GM10248 (cell line): ENCODE measurements at regions not wholly inside any gene's neighbourhood (a gene's known extent, or its start where the extent isn't known, plus 50 kb on each side); places are given as distances from the start of the nearest gene placed in this dataset.

ENCODE experiments used
- CTCF ChIA-PET: fragments of 300-600 bp; sonication (Branson Sonifier 250); formaldehyde crosslinking; extraction: SDS; loops from one replicate; lab custom pipeline; 2021; ENCODE audit warnings: antibody characterized with exemption; lab: Yijun Ruan, JAX
- POLR2A ChIA-PET: fragments of 350-650 bp; sonication (Branson Sonifier 250); formaldehyde crosslinking; extraction: SDS; loops from one replicate; lab custom pipeline; 2020; ENCODE audit warnings: antibody characterized with exemption; lab: Yijun Ruan, JAX
- DNase-seq: peaks from one replicate; pipeline ENCODE4 v3.0.0; 2012; ENCODE audit errors: extremely low spot score
- CTCF ChIP-seq: IDR thresholded peaks from 2 replicates; pipeline ENCODE4 v1.5.1; 2012; ENCODE audit warnings: mild to moderate bottlenecking, low read depth; ENCODE audit errors: extremely low read depth, missing control alignments, control extremely low read depth

GRCh38 chr2:195202163-195202845 is 454.7 kb upstream of the SLC39A10 start:
- DNase-seq, result no peak
- CTCF ChIA-PET, result no interaction called here
- POLR2A ChIA-PET, result no interaction called here
- TF ChIP-seq CTCF, result no peak

- no peak for DNase-seq
- TF ChIP-seq CTCF, result no peak
- ChIA-PET POLR2A (no interaction called here), CTCF (interaction anchor here (1.0 kb wide), 1 partner anchor 41 kb away, joined by 3 read pairs; no protein-coding TSS in a partner anchor)
These were observed 457.2 kb upstream of the SLC39A10 start for GRCh38 chr2:195199864-195200263.

GRCh38 chr2:195181059-195181705 is 475.8 kb upstream of the SLC39A10 start:
- POLR2A ChIA-PET, result no interaction called here
- no peak for TF ChIP-seq CTCF
- CTCF ChIA-PET, result no interaction called here
- no peak for DNase-seq

GRCh38 chr2:195168369-195168768 is 488.7 kb upstream of the SLC39A10 start:
- no peak for TF ChIP-seq CTCF
- no peak for DNase-seq
- POLR2A ChIA-PET, result no interaction called here
- CTCF ChIA-PET, result no interaction called here

- ChIA-PET POLR2A (no interaction called here), CTCF (no interaction called here)
- no peak for DNase-seq
- TF ChIP-seq CTCF, result no peak
These were observed 492.1 kb upstream of the SLC39A10 start for GRCh38 chr2:195164930-195165329.

- DNase-seq, result no peak
- CTCF ChIA-PET, result interaction anchor here (1.0 to 1.6 kb wide), 3 partner anchors 8 to 10 kb away, joined by 3 to 5 read pairs (median 5); no protein-coding TSS in a partner anchor
- no peak for TF ChIP-seq CTCF
- POLR2A ChIA-PET, result no interaction called here
These were observed 494.1 kb upstream of the SLC39A10 start for GRCh38 chr2:195162918-195163317.
